Mesendoderm (in vitro differentiated cells): ENCODE measurements at regions not wholly inside any gene's neighbourhood (a gene's known extent, or its start where the extent isn't known, plus 50 kb on each side); places are given as distances from the start of the nearest gene placed in this dataset.

ENCODE experiments used
- DNase-seq: peaks from one replicate; pipeline ENCODE4 v3.0.0; 2013
- H2AK5ac ChIP-seq: 2 replicates; pipeline ENCODE4 v1.6.1; 2013; ENCODE audit warnings: low read length, inconsistent platforms
- H2BK120ac ChIP-seq: 2 replicates; pipeline ENCODE4 v1.6.1; 2013; ENCODE audit warnings: low read depth, mild to moderate bottlenecking, low read length, moderate library complexity, mixed read lengths
- H2BK15ac ChIP-seq: replicated peaks from 2 replicates; pipeline ENCODE4 v1.6.1; 2013; ENCODE audit warnings: low read depth, mild to moderate bottlenecking, moderate library complexity
- H2BK5ac ChIP-seq: 2 replicates; pipeline ENCODE4 v1.6.1; 2013; ENCODE audit warnings: low read length, inconsistent platforms
- H3K18ac ChIP-seq: 2 replicates; pipeline ENCODE4 v1.6.1; 2013; ENCODE audit warnings: mild to moderate bottlenecking, low read length, mixed read lengths
- H3K23ac ChIP-seq: one replicate; pipeline ENCODE4 v1.6.1; 2013; ENCODE audit warnings: low read length
- H3K27ac ChIP-seq: 2 replicates; pipeline ENCODE4 v1.5.1; 2013; ENCODE audit warnings: low read depth, mild to moderate bottlenecking, inconsistent platforms, low read length, moderate library complexity
- H3K27me3 ChIP-seq: 2 replicates; pipeline ENCODE4 v1.6.1; 2013; ENCODE audit warnings: low read length, control low read depth, mild to moderate bottlenecking, inconsistent platforms; ENCODE audit not compliant: insufficient read depth, poor library complexity
- H3K36me3 ChIP-seq: 2 replicates; pipeline ENCODE4 v1.6.1; 2013; ENCODE audit warnings: low read length, inconsistent platforms; ENCODE audit not compliant: control insufficient read depth, insufficient read depth
- H3K4ac ChIP-seq: one replicate; pipeline ENCODE4 v1.6.1; 2013; ENCODE audit warnings: low read depth, mild to moderate bottlenecking, low read length, moderate library complexity
- H3K4me1 ChIP-seq: 2 replicates; pipeline ENCODE4 v1.6.1; 2013; ENCODE audit warnings: low read depth, low read length, inconsistent platforms; ENCODE audit not compliant: control insufficient read depth
- H3K4me2 ChIP-seq: 2 replicates; pipeline ENCODE4 v1.6.1; 2013; ENCODE audit warnings: low read length
- H3K4me3 ChIP-seq: 2 replicates; pipeline ENCODE4 v1.5.1; 2013; ENCODE audit warnings: mild to moderate bottlenecking, low read length
- H3K56ac ChIP-seq: one replicate; pipeline ENCODE4 v1.6.1; 2013; ENCODE audit warnings: low read length
- H3K79me1 ChIP-seq: 2 replicates; pipeline ENCODE4 v1.6.1; 2013; ENCODE audit warnings: low read length, inconsistent platforms
- H3K79me2 ChIP-seq: 2 replicates; pipeline ENCODE4 v1.6.1; 2013; ENCODE audit warnings: mild to moderate bottlenecking, low read length; ENCODE audit not compliant: control insufficient read depth, insufficient read depth
- H3K9ac ChIP-seq: 2 replicates; pipeline ENCODE4 v1.6.1; 2013; ENCODE audit warnings: low read length, inconsistent platforms
- H4K5ac ChIP-seq: one replicate; pipeline ENCODE4 v1.6.1; 2013; ENCODE audit warnings: low read length
- H4K8ac ChIP-seq: one replicate; pipeline ENCODE4 v1.6.1; 2013; ENCODE audit warnings: low read depth, mild to moderate bottlenecking, control low read depth, low read length, moderate library complexity
- WGBS: extraction: QIAGEN DNeasy Blood & Tissue Kit; methylation state at CpG from one replicate; pipeline ENCODE4 v1.1.7; 2013; ENCODE audit warnings: low lambda C conversion rate, missing lambda C conversion rate; ENCODE audit not compliant: insufficient coverage; ENCODE audit errors: extremely low coverage; 5-methylcytosine and 5-hydroxymethylcytosine counted together

GRCh38 chr14:83535444-83535843 lies 1994.5 kb upstream of the FLRT2 start:
- DNase-seq = no peak
- Histone ChIP-seq H4K8ac (no peak overlapping the region), H3K79me1 (no peaks in the 10 kb centered on the region), H3K27me3 (no peaks in the 10 kb centered on the region), H3K56ac (no peak overlapping the region), H4K5ac (no peak overlapping the region), H2AK5ac (no peak overlapping the region), H3K23ac (no peak overlapping the region), H3K4me2 (no peak overlapping the region), H3K27ac (no peak overlapping the region), H3K9ac (no peak overlapping the region), H3K4me1 (no peaks in the 10 kb centered on the region), H3K79me2 (no peaks in the 10 kb centered on the region), H3K4ac (no peak overlapping the region), H3K4me3 (no peak overlapping the region), H3K36me3 (no peaks in the 10 kb centered on the region), H2BK120ac (no peak overlapping the region), H2BK5ac (no peak overlapping the region), H2BK15ac (no peak overlapping the region), H3K18ac (no peak overlapping the region)
- no CpG with 5 or more reads among the region's 5 CpGs for WGBS

GRCh38 chr14:83541147-83541546 lies 1988.8 kb upstream of the FLRT2 start:
- Histone ChIP-seq H3K79me2 (no peaks in the 10 kb centered on the region), H3K4me1 (no peaks in the 10 kb centered on the region), H3K27me3 (no peaks in the 10 kb centered on the region), H3K56ac (no peak overlapping the region), H3K79me1 (no peaks in the 10 kb centered on the region), H2BK120ac (no peak overlapping the region), H3K27ac (no peak overlapping the region), H4K5ac (no peak overlapping the region), H3K9ac (no peak overlapping the region), H3K4me3 (no peak overlapping the region), H3K36me3 (no peaks in the 10 kb centered on the region), H3K4me2 (no peak overlapping the region), H2BK5ac (no peak overlapping the region), H3K18ac (no peak overlapping the region), H2BK15ac (no peak overlapping the region), H3K23ac (no peak overlapping the region), H3K4ac (no peak overlapping the region), H4K8ac (no peak overlapping the region), H2AK5ac (no peak overlapping the region)
- DNase-seq = no peak
- no CpG with 5 or more reads among the region's 13 CpGs for WGBS

- Histone ChIP-seq H3K4me1 (no peaks in the 10 kb centered on the region), H3K79me1 (no peaks in the 10 kb centered on the region), H3K9ac (no peak overlapping the region), H2BK15ac (no peak overlapping the region), H2AK5ac (no peak overlapping the region), H3K4me2 (no peak overlapping the region), H3K18ac (no peak overlapping the region), H3K23ac (no peak overlapping the region), H3K79me2 (no peaks in the 10 kb centered on the region), H4K8ac (no peak overlapping the region), H3K56ac (no peak overlapping the region), H2BK5ac (no peak overlapping the region), H4K5ac (no peak overlapping the region), H3K4me3 (no peak overlapping the region), H3K4ac (no peak overlapping the region), H3K27me3 (no peaks in the 10 kb centered on the region), H3K27ac (no peak overlapping the region), H2BK120ac (no peak overlapping the region), H3K36me3 (no peaks in the 10 kb centered on the region)
- WGBS = no CpG with 5 or more reads among the region's 5 CpGs
- DNase-seq = peak; percentile 18
Measured at GRCh38 chr14:83548061-83548839, 1981.7 kb upstream of the FLRT2 start.

GRCh38 chr14:83556065-83556464 lies 1973.9 kb upstream of the FLRT2 start:
- Histone ChIP-seq H3K4me3 (no peak overlapping the region), H3K23ac (no peak overlapping the region), H3K9ac (no peak overlapping the region), H3K27me3 (no peaks in the 10 kb centered on the region), H3K36me3 (no peaks in the 10 kb centered on the region), H2AK5ac (no peak overlapping the region), H2BK15ac (no peak overlapping the region), H3K18ac (no peak overlapping the region), H3K4ac (no peak overlapping the region), H3K4me2 (no peak overlapping the region), H2BK120ac (no peak overlapping the region), H3K4me1 (no peaks in the 10 kb centered on the region), H4K5ac (no peak overlapping the region), H3K79me2 (no peaks in the 10 kb centered on the region), H2BK5ac (no peak overlapping the region), H3K27ac (no peak overlapping the region), H4K8ac (no peak overlapping the region), H3K79me1 (no peaks in the 10 kb centered on the region), H3K56ac (no peak overlapping the region)
- DNase-seq = no peak
- WGBS = no CpG with 5 or more reads among the region's 2 CpGs

- Histone ChIP-seq H3K9ac (no peak overlapping the region), H3K36me3 (no peaks in the 10 kb centered on the region), H3K18ac (no peak overlapping the region), H3K27me3 (no peaks in the 10 kb centered on the region), H3K79me2 (no peaks in the 10 kb centered on the region), H2BK15ac (no peak overlapping the region), H3K4me1 (no peaks in the 10 kb centered on the region), H3K56ac (no peak overlapping the region), H2AK5ac (no peak overlapping the region), H2BK120ac (no peak overlapping the region), H4K5ac (no peak overlapping the region), H3K79me1 (no peaks in the 10 kb centered on the region), H2BK5ac (no peak overlapping the region), H3K4me3 (no peak overlapping the region), H3K4ac (no peak overlapping the region), H3K27ac (no peak overlapping the region), H3K4me2 (no peak overlapping the region), H3K23ac (no peak overlapping the region), H4K8ac (no peak overlapping the region)
- DNase-seq = no peak
- WGBS = no CpG with 5 or more reads among the region's 9 CpGs
Measured at GRCh38 chr14:83556746-83557453, 1973.0 kb upstream of the FLRT2 start.
